ENCODE measurements at regions not wholly inside any gene's neighbourhood (a gene's known extent, or its start where the extent isn't known, plus 50 kb on each side); places are given as distances from the start of the nearest gene placed in this dataset.
"Not testable (repeated sequence)": the region's sequence is repeated elsewhere in the genome, so short reads cannot be mapped to it uniquely, and the experiment has no call there.

GRCh38 chr2:13308989-13309388 is 592.3 kb downstream of the TRIB2 start:
- Histone ChIP-seq H3F3A (ENCODE audit: control insufficient read depth, insufficient read depth) (no peaks in the 10 kb centered on the region), H3K4me3 (ENCODE audit: low read length) (no peak overlapping the region), H3K9me3 (ENCODE audit: control insufficient read depth, insufficient read depth, low read length) (no peaks in the 10 kb centered on the region), H4K20me1 (ENCODE audit: control insufficient read depth, insufficient read depth, low read depth, low read length) (no peaks in the 10 kb centered on the region), H3K9me2 (replicated peaks; ENCODE audit: control insufficient read depth, low read length) (no peaks in the 10 kb centered on the region), H3K4me2 (ENCODE audit: low read length) (no peak overlapping the region), H3K36me3 (ENCODE audit: control insufficient read depth, low read length) (no peaks in the 10 kb centered on the region), H3K27ac (ENCODE audit: low read depth, low read length) (no peak overlapping the region), H3K79me2 (ENCODE audit: control insufficient read depth, low read length) (no peaks in the 10 kb centered on the region), H3K27me3 (ENCODE audit: control insufficient read depth, low read length) (no peaks in the 10 kb centered on the region), H3K4me1 (ENCODE audit: control insufficient read depth, low read length) (no peaks in the 10 kb centered on the region)
- TF ChIP-seq CTCF (IDR thresholded peaks at IDR 0.05; ENCODE audit: low read depth, low read length, poor library complexity, severe bottlenecking) (no peak), EZH2phosphoT487 (IDR thresholded peaks at IDR 0.05; ENCODE audit: borderline replicate concordance, low read length) (no peak)

- H3F3A ChIP-seq (ENCODE audit: control insufficient read depth, insufficient read depth): no peaks in the 10 kb centered on the region
- H3K9me2 ChIP-seq (replicated peaks; ENCODE audit: control insufficient read depth, low read length): no peaks in the 10 kb centered on the region
- no peak overlapping the region for H3K4me2 ChIP-seq (ENCODE audit: low read length)
- no peaks in the 10 kb centered on the region for H3K27me3 ChIP-seq (ENCODE audit: control insufficient read depth, low read length)
- H3K27ac ChIP-seq (ENCODE audit: low read depth, low read length): no peak overlapping the region
- H3K4me1 ChIP-seq (ENCODE audit: control insufficient read depth, low read length): no peaks in the 10 kb centered on the region
- no peak overlapping the region for H3K4me3 ChIP-seq (ENCODE audit: low read length)
- no peaks in the 10 kb centered on the region for H3K9me3 ChIP-seq (ENCODE audit: control insufficient read depth, insufficient read depth, low read length)
- TF ChIP-seq CTCF (IDR thresholded peaks at IDR 0.05; ENCODE audit: low read depth, low read length, poor library complexity, severe bottlenecking) (no peak), EZH2phosphoT487 (IDR thresholded peaks at IDR 0.05; ENCODE audit: borderline replicate concordance, low read length) (no peak)
- H3K36me3 ChIP-seq (ENCODE audit: control insufficient read depth, low read length): no peaks in the 10 kb centered on the region
- H3K79me2 ChIP-seq (ENCODE audit: control insufficient read depth, low read length): no peaks in the 10 kb centered on the region
- H4K20me1 ChIP-seq (ENCODE audit: control insufficient read depth, insufficient read depth, low read depth, low read length): no peaks in the 10 kb centered on the region
These were observed 615.3 kb downstream of the TRIB2 start for GRCh38 chr2:13332060-13332459.

- H4K20me1 ChIP-seq (ENCODE audit: control insufficient read depth, insufficient read depth, low read depth, low read length); H3K4me2 ChIP-seq (ENCODE audit: low read length); H3K9me2 ChIP-seq (replicated peaks; ENCODE audit: control insufficient read depth, low read length); H3K4me3 ChIP-seq (ENCODE audit: low read length); H3K79me2 ChIP-seq (ENCODE audit: control insufficient read depth, low read length); H3K4me1 ChIP-seq (ENCODE audit: control insufficient read depth, low read length); H3K36me3 ChIP-seq (ENCODE audit: control insufficient read depth, low read length); H3K27me3 ChIP-seq (ENCODE audit: control insufficient read depth, low read length); H3F3A ChIP-seq (ENCODE audit: control insufficient read depth, insufficient read depth); H3K27ac ChIP-seq (ENCODE audit: low read depth, low read length); H3K9me3 ChIP-seq (ENCODE audit: control insufficient read depth, insufficient read depth, low read length): not testable (repeated sequence)
These were observed 617.3 kb downstream of the TRIB2 start for GRCh38 chr2:13334071-13334470.

- no peaks in the 10 kb centered on the region for H3K9me3 ChIP-seq (ENCODE audit: control insufficient read depth, insufficient read depth, low read length)
- no peaks in the 10 kb centered on the region for H4K20me1 ChIP-seq (ENCODE audit: control insufficient read depth, insufficient read depth, low read depth, low read length)
- TF ChIP-seq CTCF (IDR thresholded peaks at IDR 0.05; ENCODE audit: low read depth, low read length, poor library complexity, severe bottlenecking): no peak
- TF ChIP-seq EZH2phosphoT487 (IDR thresholded peaks at IDR 0.05; ENCODE audit: borderline replicate concordance, low read length): no peak
- H3K36me3 ChIP-seq (ENCODE audit: control insufficient read depth, low read length): no peaks in the 10 kb centered on the region
- H3K27me3 ChIP-seq (ENCODE audit: control insufficient read depth, low read length): no peaks in the 10 kb centered on the region
- no peak overlapping the region for H3K4me3 ChIP-seq (ENCODE audit: low read length)
- H3K79me2 ChIP-seq (ENCODE audit: control insufficient read depth, low read length): no peaks in the 10 kb centered on the region
- no peaks in the 10 kb centered on the region for H3K9me2 ChIP-seq (replicated peaks; ENCODE audit: control insufficient read depth, low read length)
- H3K4me1 ChIP-seq (ENCODE audit: control insufficient read depth, low read length): no peaks in the 10 kb centered on the region
- no peak overlapping the region for H3K27ac ChIP-seq (ENCODE audit: low read depth, low read length)
- H3K4me2 ChIP-seq (ENCODE audit: low read length): no peak overlapping the region
- no peaks in the 10 kb centered on the region for H3F3A ChIP-seq (ENCODE audit: control insufficient read depth, insufficient read depth)
These were observed 617.8 kb downstream of the TRIB2 start for GRCh38 chr2:13334545-13334944.

All from DOHH2 (cell line).